Suppressor macrophage (primary cell): ENCODE measurements at regions not wholly inside any gene's neighbourhood (a gene's known extent, or its start where the extent isn't known, plus 50 kb on each side); places are given as distances from the start of the nearest gene placed in this dataset.

Experiments
- DNase-seq, 4 experiments: peaks; one replicate each; pipeline ENCODE4 v3.0.0-alpha.2; 2020 to 2022

DNA sequence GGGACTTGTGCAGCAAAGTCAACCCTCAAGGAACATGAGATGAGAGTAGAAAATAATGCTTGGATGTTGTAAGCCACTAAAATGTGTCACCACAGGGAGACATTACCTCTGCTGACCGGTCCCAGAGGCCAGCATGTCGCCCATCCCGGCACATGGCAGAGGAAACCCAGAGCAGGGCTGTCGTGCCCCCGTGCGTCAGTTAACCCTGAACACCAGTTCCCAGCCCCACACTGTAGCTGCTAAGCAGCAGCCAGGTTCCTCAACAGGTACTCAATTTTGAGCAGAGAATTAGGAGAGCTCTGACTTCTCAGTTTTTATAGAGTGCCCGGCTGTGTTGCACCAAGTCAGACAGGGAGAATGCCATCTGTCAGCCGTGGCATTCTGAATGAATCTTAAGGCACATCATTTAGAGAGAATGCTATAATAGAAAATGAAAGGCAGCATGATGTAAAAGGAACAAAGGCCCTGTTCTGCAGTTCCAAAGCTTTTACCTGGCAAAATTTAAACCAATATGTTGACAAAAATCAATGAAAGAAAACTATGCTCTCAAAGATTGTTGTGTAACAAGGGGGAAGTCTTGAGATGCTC is 307.9 kb downstream of the METTL4 start:
- DNase-seq, result no peak

DNA sequence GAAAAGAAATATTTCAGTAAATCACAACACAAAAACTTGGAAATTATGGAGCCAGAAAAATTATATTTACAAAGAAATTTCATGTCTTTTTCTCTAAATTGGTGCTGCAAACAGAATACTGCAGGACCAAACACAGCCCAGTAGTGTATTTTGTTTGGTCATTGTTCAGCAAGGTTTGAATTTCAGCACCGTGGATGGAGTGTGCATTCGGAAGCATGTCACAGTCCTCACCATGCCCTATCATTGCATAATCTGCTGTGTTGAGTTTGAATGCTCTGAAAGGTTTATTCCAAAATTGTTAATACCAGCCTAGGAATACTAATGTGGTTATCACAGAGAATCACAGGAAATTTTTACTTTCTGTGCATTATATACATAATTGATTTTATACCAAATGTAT is 296.7 kb downstream of the METTL4 start:
- DNase-seq, result no peak

DNA sequence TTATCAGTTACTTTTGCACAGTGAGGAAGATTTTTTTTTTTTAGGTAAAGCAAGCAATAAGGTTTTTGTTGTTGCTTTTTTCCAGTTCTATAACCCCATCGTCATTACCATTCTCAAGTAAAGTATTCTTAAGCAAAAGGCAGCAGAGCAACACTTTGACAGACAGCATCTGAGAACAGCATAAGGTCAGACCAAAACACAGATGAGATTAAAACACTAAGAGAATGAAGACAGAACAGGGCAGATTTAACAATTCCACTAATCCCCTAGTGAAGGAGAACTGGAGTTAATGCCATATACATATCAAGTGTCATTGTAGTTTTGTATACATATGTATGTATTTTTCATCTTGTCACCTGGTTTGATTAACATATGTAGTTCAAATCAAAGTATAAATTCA is 290.2 kb downstream of the METTL4 start:
- DNase-seq, result no peak

DNA sequence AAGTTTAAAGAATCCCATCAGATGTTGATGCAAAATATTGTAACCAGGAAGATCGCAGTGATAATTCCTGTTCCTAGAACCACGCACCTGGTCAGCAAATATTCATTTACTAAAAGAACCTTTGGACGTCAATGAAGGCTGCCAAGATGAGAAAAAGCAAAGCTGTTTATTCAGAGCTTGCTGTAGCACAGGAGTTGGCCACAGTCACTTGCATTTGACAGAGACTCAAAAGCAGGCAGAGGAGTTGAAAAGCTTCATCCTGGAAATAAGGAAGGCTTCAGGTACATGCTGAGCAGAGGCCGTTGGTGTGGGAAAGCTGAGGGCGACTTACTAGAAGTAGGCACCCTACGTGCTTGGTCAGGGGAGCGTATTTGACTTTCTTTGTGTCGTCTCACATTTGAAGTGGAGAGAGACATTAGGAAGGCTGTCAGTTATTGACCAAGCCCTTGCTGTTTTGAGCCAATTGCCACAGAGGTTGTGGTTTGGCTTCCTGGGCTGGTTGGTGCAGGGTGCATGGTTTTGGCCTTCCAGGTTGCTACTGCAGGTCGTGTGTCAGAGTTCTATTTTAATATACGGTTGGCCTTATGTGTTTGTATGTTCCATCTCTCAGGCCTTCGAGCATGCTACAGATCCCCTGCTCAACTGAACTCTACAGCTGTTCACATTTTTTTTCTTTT is 289.6 kb downstream of the METTL4 start:
- no peak for DNase-seq

DNA sequence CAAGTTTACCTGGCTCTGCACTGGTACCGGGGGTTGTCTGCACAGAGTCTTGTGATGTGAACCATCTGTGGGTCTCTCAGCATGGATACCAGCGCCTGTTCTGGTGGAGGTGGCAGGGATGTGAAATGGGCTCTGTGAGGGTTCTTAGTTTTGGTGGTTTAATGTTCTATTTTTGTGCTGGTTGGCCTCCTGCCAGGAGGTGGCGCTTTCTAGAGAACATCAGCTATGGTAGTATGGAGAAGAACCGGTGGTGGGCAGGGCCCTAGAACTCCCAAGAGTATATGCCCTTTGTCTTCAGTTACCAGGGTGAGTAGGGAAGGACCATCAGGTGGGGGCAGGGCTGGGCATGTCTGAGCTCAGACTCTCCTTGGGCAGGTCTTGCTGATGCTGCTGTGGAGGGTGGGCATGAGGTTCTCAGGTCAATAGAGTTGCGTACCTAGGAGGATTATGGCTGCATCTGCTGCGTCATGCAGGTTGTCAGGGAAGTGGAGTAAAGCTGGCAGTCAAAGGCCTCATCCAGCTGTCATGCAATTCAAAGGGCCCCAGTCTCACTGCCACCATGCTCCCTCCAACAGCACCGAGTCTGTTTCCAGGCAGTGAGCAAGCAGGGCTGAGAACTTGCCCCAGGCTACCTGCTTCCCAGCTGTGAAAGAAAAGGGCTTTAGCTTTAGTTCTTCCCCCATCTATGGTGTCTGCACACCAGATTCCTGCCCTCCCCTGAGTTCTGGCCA is 278.0 kb downstream of the METTL4 start:
- DNase-seq, result no peak

DNA sequence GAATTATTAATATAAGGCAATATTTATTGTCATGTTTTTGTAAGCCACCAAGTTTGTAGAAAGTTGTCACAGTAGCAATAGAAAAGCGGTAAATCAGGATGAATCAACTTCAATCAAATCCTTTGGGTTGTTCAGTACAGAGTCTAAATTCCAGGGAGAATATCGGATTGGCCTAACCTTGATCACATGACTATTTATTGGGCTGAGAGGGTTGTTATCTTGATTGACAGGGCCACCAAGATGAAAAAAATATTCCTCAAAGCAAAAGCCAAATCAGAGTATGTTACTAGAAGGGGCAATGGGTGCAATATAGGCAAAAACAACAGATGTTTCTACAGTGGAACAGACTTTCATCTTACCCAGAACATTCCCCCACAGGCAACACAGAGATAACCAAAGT is 270.0 kb downstream of the METTL4 start:
- DNase-seq, result no peak

DNA sequence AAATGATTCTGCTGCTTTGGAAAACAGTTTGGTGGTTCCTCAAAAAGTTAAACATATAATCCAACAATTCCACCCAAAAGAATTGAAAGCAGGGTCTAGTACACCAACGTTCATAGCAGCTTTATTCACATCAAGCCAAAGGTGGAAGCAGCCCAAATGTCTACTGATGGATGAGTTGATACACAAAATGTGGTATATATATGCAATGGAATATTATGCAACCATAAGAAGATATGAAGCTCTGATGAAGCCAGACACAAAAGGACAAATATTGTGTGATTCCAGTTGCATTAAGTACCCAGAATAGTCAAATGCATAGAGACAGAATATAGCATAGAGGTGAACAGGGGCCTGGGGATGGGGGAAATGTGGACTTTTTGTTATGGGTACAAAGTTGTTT is 269.3 kb downstream of the METTL4 start:
- DNase-seq, result no peak

DNA sequence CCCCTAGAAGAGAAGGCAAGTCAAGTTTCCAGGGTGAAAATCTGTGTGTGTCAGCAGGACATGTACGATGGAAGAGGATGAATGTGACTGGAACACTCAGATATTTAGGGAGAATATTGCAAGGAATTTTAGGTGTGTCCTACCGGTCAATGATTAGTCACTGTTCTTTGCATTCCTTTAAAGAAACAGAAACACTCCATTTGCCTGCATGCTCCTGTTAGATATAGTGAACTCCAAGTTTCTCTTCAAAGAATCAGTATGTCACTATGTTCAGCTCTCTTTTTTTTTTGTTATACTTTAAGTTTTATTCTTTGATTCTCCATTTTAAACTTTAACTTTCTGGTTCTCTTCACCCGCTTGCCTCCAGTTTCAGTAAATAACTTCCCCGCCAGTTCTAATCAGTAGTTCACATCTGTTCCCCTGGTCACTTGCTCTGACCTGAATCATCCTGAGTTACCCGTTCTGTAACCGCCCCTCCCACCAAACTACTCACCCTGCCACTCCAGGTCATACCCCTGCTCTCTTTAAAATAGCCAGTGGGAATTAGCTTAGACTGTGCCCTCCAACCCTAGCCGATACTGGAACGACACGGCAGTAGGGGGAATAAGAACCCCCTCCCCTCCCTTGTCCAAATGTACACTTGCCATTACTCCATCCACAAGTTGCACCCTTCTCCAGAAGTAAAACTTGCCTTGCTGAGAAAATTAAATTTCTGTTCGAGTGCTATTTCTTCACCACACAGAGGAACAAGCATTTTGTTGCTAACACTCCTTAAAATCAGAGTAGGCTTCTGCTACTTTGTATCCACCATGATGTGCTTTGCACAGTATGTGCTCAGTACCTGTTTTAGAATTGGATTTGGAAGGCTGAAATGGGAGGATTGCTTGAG is 268.4 kb downstream of the METTL4 start:
- DNase-seq, result no peak

DNA sequence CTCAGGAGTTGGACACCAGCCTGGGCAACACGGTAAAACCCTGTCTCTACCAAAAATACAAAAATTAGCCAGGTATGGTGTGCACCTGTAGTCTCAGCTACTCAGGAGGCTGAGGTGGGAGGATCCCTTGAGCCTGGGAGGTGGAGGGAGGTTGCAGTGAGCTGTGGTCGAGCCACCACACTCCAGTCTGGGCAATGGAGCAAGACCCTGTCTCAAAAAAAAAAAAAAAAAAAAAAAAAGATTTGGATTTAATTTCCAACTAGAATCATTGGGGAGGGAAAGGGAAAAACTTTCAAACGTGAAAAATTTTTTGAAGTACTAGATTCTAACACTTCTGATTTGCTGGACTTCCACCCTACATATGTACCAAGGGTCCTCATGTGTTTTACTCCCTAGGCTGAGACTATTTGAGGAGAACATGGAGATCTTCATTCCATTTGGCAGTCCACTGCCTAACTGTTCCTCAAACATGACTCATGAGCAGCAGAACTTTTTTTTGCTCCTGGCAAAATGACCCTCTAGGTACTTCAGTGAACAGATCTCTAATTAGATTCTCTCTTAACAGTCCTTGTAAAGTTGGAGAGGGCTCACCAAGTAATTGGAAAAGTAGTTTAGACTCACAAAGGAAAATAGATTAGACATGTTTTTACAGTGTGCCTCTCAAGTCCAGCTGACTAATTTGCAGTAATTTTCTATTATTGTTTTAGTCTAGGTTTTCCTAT is 267.6 kb downstream of the METTL4 start:
- DNase-seq, result no peak

DNA sequence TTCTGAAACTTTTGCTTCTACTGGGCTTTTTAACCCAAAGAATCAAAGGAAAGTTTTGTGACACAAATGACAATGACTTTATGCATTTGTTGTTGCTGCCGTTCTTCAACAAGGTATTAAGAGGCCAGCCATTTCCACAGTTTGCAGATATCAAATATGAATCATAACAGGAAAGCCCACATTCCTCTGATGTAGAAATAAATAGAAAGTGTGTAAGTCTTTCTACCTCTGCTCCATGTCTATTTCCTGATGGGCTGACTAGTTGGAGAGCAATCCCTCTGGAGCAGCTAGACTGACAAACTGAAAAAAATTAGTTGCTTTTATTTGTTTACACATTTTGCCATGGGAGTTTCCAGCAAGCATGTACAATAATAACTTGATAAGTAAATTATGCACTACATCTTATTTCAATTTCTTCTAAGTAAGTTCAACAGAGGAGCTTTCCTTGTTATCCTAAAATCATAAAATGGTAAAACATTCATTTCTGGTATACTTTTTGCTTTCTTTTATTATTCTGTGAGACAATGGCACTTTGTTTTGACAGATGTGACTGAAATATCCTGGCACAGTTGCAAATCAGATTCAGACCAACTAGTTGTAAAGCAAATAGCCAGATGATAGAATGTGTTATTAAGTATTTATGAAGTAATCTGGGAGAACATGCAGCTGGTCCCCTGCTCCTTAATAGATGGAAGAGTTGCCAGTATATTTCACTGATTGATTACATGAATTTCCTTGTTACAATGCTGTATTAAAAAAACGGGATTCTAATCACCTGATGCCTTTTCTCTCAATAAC is 266.7 kb downstream of the METTL4 start:
- DNase-seq, result no peak

DNA sequence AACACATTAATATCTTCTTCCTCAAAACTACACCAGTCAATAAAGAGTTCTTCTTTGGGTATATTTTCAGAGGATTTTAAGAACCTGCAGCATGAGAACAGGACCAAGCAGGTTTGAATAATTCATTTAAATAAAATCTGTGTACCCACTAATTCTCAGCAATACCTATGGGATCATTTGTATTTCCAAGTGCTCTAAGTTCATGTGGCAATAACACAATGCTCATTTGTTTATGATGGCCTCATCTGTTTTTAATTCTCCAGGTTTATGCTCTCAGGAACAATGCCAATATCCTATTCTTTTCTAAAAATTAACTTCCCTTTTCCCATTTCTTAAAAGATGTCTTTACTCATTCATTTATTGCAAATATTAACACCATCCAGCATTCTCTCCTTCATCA is 264.7 kb downstream of the METTL4 start:
- DNase-seq, result no peak

DNA sequence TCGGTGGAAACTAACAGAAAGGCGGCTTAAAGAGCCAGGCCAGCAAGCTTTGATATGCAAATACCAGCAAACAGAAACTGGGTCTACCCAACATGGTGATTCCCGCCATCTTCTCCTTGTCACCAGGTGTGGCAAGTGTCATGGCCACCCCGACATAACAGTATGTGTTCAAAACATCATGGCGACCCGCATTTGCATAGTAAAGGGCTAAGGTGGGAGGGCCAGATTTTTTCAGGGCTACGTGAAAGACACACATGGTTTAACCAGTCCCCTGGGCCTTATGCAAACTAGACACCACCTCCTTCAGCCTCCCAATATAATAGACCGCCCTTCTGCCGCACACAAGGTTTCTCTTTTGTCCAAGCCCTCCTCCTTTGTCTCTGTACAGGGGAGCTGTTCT is 260.4 kb downstream of the METTL4 start:
- no peak for DNase-seq

DNA sequence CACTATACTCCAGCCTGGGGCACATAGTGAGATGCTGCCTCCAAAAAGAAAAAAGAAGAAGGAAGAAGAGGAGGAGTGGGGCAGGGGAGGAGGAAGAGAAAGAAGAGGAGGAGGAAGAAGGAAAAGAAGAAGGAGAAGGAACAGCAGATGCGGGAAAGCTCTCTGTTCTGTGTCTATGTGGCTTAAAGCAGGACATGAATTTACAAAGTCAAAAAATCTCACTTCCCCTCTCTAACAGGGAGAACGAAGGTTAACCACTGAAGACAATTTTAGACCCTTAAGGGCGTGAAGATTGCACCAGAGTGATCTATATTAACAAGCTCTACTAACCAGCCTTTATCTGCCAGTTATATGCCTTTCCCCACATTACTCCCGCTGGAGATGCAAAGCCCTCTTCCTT is 258.9 kb downstream of the METTL4 start:
- DNase-seq, result peak in 3 of 4 experiments; percentile 2 to 27 (median 16)

DNA sequence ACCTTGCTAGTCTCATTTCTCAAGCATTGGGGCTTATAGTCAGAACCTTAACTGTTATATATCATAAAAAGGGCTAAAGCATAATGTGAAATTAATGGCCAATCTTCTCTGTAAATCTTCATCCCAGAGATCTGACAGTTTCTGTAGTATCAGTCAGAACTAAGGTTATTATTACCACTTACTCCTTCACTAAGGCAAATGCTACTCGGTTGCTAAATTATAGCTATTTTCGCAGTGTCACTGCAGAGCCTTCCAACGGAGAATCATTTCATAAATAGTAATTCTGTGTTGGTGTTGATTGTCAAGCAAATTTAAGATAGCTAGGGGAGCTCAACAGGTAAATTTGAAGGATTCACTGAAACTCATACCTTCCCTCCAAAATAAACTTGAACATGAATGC is 258.0 kb downstream of the METTL4 start:
- DNase-seq, result no peak

DNA sequence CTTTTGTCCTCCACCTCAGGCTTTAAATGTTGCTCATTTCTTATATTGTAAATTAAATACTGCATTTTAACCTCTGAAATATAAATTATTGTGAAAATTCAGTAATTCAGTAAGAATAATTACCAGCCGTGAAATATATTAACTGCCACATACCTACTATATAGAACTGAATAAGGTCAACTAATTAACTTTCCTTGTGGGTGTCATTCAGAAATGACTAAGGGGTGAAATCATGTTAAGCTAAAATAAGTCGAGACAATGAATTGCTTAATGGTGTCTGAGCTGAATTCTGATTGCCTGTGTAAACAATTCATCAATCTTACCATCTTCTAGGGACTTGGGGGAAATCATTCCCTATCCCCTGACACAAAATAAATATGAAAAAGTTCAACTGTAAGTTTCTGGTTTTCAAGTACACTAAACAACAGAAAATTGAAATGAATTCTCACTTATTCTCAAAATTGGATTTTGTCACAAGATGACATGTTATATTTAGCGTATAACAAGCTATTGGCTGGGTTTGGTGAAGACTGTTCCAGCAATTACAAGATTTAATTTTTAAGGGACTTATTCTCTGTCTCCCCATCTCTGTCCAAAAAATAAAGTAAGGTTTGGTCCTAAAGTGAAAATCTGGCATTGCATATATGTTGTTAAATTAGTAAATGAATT is 255.1 kb downstream of the METTL4 start:
- no peak for DNase-seq

DNA sequence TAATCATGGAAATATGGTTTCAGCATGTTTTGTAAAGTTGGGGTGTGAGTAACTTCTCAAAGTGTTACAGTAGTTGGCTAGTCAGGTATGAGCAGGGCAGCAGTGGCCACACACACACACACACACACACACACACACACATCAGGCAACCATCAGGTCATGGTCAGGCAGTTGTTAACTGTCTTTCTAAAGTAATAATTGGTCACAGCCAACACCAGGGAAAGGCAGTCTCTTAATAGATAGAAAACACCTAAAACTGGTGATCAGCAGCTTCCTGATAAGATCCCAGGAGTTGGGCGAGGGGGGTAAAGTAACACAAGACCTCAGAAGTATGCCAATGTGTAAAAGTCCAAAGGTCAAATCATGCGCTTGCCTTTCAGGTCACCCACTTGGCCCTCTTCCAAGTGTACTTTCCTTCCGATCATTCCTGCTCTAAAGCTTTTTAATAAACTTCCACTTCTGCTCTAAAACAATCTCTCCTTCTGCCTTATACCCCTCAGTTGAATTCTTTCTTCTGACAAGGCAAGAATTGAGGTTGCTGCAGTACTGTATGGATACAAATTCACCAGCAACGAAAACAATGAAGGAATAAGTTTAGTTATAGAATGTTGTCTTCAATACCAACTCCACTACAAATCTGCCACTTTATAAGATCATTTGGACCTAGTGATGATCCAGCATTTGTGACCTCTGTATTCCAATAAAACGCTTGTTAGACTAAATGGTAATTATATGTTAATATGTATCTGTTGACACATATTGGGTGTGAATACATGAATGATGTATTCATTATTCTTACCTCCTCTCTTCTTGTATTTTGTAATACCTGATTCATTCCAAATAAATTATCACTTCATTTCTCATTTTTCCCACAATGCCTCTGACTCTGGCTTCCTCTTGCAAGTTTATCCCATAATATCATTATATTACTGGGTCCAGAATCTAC is 254.3 kb downstream of the METTL4 start:
- DNase-seq, result no peak

DNA sequence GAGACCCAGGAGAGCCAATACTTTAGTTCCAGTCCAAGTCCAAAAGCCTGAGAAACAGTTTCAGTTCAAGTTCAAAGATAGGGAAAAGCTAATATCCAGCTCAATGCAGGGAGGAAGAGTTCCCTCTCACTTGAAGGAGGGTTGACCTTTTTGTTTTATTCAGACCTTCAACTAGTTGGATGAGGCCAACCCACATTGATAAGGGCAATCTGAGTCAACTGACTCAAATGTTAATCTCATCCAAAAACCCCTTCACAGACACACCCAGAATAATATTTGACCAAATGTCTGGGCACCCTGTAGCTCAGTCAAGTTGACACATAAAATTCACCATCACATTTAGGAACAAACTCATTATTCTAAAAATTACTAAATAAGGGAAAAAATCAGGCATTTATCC is 246.8 kb downstream of the METTL4 start:
- DNase-seq, result no peak

DNA sequence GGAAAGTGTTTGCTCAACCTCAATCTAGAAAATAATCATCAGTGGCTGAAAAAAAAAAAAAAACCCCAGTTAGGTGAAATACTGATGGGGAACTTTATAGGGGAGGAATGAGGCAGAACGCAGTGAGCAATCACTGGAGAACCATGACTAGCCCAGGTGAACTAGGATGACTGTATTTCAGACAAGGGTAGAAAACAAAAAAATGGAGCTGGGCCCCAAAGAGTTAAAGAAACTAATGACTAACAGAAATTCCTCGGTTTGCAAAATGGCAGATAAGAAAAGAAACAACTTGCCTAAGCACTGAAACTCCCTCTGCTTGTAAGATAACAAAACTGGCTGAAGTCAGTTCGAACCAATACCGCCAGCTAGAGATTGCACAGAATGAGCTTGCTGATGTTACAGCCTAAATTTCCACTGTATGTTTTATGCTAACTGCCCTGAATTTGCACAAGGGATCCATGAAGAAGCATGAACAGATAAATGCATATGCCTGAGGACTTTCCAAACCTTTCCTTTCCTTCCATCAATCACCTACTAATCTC is 245.9 kb downstream of the METTL4 start:
- DNase-seq, result no peak

DNA sequence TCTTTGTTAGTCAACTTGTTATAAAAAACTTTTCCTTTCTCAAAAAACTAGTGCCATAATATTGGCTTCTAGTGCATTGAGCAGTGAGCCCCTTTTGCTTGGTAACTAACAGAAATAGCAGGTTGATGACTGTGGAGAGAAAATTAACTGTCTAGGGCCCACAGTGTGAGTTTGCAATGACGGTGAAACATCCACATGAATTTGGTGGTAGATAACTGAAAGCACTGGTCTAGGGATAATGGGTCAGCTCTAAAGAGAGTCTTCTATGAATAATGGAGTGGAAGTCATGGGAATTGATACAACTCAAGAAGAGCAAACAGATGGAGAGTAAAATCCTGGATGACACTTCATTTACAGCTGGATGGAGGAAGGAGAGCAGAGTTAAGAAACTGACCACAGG is 245.4 kb downstream of the METTL4 start:
- DNase-seq, result no peak

DNA sequence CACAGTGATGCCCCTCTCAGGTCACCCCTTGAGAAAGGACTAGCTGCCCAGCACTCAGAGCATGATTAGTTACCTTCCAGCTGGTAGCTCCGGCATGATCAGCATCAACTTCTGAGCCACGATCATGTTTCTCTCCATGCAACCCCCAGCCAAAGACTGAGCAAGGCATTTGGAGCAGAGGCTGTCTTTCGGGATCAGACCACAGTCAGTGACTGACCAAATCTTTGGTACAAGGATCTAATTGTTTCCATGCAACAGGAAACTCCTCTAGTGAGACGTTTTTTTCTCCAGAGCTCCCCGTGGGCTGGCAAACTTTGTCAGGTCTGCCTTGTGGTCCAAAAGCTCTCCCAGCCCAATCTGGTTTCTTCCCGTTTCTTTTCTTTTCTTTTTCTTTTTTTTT is 244.3 kb downstream of the METTL4 start:
- no peak for DNase-seq
